Prostate gland (tissue), 2 donors: ENCODE measurements at regions not wholly inside any gene's neighbourhood (a gene's known extent, or its start where the extent isn't known, plus 50 kb on each side); places are given as distances from the start of the nearest gene placed in this dataset.

Experiments used
- POLR2A ChIP-seq: fragments of 450-650 bp; IDR thresholded peaks from one replicate; pipeline ENCODE4 v1.6.1; 2016; ENCODE audit warnings: antibody characterized with exemption, mild to moderate bottlenecking
- TF ChIP-seq, protein P1 (sequence below), 4 experiments: fragments of 200-600 bp in 2 of 4; fragments of 450-650 bp in 2 of 4; sonication (generic) in 2 of 4; IDR thresholded peaks; 1 replicate in 3 of 4; 2 replicates in 1 of 4; pipeline ENCODE4 v1.5.1; 2016 to 2019; ENCODE audit warnings: antibody characterized with exemption in 4 of 4, mild to moderate bottlenecking in 2 of 4, moderate library complexity in 2 of 4

- TF ChIP-seq, protein P1, sequence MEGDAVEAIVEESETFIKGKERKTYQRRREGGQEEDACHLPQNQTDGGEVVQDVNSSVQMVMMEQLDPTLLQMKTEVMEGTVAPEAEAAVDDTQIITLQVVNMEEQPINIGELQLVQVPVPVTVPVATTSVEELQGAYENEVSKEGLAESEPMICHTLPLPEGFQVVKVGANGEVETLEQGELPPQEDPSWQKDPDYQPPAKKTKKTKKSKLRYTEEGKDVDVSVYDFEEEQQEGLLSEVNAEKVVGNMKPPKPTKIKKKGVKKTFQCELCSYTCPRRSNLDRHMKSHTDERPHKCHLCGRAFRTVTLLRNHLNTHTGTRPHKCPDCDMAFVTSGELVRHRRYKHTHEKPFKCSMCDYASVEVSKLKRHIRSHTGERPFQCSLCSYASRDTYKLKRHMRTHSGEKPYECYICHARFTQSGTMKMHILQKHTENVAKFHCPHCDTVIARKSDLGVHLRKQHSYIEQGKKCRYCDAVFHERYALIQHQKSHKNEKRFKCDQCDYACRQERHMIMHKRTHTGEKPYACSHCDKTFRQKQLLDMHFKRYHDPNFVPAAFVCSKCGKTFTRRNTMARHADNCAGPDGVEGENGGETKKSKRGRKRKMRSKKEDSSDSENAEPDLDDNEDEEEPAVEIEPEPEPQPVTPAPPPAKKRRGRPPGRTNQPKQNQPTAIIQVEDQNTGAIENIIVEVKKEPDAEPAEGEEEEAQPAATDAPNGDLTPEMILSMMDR (IDR thresholded peaks at IDR 0.05): peak in 1 of 4 experiments; percentile 26
- no peak for TF ChIP-seq POLR2A
These were observed 113.7 kb downstream of the NCOR2 start for GRCh38 chr12:124453419-124454351.
